H1 (cell line): ENCODE measurements at regions not wholly inside any gene's neighbourhood (a gene's known extent, or its start where the extent isn't known, plus 50 kb on each side); places are given as distances from the start of the nearest gene placed in this dataset.

ENCODE experiments used
- EP300 ChIP-seq, 2 experiments: IDR thresholded peaks; 1 replicate in 1 of 2; 2 replicates in 1 of 2; pipeline ENCODE4 v1.6.1; 2011 to 2012; ENCODE audit warnings: low read depth in 2 of 2, low read length in 2 of 2, mild to moderate bottlenecking in 2 of 2, borderline replicate concordance in 1 of 2, inconsistent platforms in 1 of 2, moderate library complexity in 1 of 2
- SIX5 ChIP-seq: IDR thresholded peaks from 2 replicates; pipeline ENCODE4 v1.6.1; 2011; ENCODE audit warnings: mild to moderate bottlenecking, low read depth, low read length
- TAF1 ChIP-seq: IDR thresholded peaks from 2 replicates; pipeline ENCODE4 v1.6.1; 2011; ENCODE audit warnings: mild to moderate bottlenecking, low read depth, low read length

- no peak for TF ChIP-seq SIX5
- no peak for TF ChIP-seq EP300 (IDR thresholded peaks at IDR 0.05; ENCODE audit: borderline replicate concordance in 1 of 2, low read depth in 2 of 2, low read length in 2 of 2)
- no peak for TF ChIP-seq TAF1
These were observed 225.4 kb downstream of the GALC start (continued) for GRCh38 chr14:87767567-87767901.
